Neutrophil (primary cell): ENCODE measurements at regions not wholly inside any gene's neighbourhood (a gene's known extent, or its start where the extent isn't known, plus 50 kb on each side); places are given as distances from the start of the nearest gene placed in this dataset.

Source experiments
- H3K27ac ChIP-seq: fragments of 200-600 bp; sonication (generic); 2 replicates; pipeline ENCODE4 v1.5.1; 2016; ENCODE audit warnings: mild to moderate bottlenecking, moderate library complexity
- H3K27me3 ChIP-seq: fragments of 200-600 bp; sonication (generic); 2 replicates; pipeline ENCODE4 v1.6.0; 2016; ENCODE audit warnings: mild to moderate bottlenecking
- H3K36me3 ChIP-seq: fragments of 200-600 bp; sonication (generic); 2 replicates; pipeline ENCODE4 v1.5.1; 2017
- H3K4me1 ChIP-seq, 2 experiments: fragments of 200-600 bp in 1 of 2; sonication (generic) in 1 of 2; 1 replicate in 1 of 2; 2 replicates in 1 of 2; pipeline versions ENCODE4 v1.5.1 to v1.6.1; 2013 to 2016; ENCODE audit warnings: low read depth in 1 of 2, low read length in 1 of 2, mild to moderate bottlenecking in 1 of 2, moderate library complexity in 1 of 2; ENCODE audit not compliant: control insufficient read depth in 1 of 2, insufficient read depth in 1 of 2
- H3K4me3 ChIP-seq, 2 experiments: fragments of 200-600 bp in 1 of 2; sonication (generic) in 1 of 2; 1 replicate in 1 of 2; 2 replicates in 1 of 2; pipeline ENCODE4 v1.5.1; 2013 to 2016; ENCODE audit warnings: low read depth in 1 of 2, low read length in 1 of 2, mild to moderate bottlenecking in 1 of 2, moderate library complexity in 1 of 2
- H3K9me3 ChIP-seq: fragments of 200-600 bp; sonication (generic); 2 replicates; pipeline ENCODE4 v1.5.1; 2016
- TF ChIP-seq, protein P1 (sequence below): fragments of 200-600 bp; sonication (generic); IDR thresholded peaks from 2 replicates; pipeline ENCODE4 v1.5.1; 2016; ENCODE audit warnings: antibody characterized with exemption

DNA sequence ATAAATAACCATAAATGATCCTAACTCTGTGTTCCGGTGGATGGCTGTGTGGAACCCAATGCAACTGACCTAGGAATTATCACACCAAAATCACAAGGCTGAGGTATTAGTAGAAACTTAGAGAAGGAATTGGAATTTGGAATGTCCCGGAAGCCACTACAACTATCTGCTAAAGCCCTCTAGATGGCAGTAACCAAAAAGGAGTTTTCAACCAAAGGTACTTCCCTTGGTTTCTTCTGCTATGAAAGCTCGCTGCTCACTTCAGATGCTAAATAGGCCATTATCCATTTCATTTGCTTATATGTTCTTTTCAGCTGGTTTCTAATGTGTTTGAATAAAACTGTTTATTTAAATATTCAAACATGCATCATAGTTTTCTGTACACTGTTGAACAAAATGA, 1589.1 kb upstream of the SPRY2 start:
- no peak overlapping the region for H3K27ac ChIP-seq
- H3K4me1 ChIP-seq = no peaks in the 10 kb centered on the region
- H3K4me3 ChIP-seq = no peak overlapping the region
- H3K9me3 ChIP-seq = no peaks in the 10 kb centered on the region
- H3K27me3 ChIP-seq = no peaks in the 10 kb centered on the region
- TF ChIP-seq, protein P1, sequence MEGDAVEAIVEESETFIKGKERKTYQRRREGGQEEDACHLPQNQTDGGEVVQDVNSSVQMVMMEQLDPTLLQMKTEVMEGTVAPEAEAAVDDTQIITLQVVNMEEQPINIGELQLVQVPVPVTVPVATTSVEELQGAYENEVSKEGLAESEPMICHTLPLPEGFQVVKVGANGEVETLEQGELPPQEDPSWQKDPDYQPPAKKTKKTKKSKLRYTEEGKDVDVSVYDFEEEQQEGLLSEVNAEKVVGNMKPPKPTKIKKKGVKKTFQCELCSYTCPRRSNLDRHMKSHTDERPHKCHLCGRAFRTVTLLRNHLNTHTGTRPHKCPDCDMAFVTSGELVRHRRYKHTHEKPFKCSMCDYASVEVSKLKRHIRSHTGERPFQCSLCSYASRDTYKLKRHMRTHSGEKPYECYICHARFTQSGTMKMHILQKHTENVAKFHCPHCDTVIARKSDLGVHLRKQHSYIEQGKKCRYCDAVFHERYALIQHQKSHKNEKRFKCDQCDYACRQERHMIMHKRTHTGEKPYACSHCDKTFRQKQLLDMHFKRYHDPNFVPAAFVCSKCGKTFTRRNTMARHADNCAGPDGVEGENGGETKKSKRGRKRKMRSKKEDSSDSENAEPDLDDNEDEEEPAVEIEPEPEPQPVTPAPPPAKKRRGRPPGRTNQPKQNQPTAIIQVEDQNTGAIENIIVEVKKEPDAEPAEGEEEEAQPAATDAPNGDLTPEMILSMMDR = no peak
- no peaks in the 10 kb centered on the region for H3K36me3 ChIP-seq

GRCh38 chr13:81927347-81927746, 1586.4 kb upstream of the SPRY2 start:
- TF ChIP-seq, protein P1 = no peak
- H3K4me3 ChIP-seq = no peak overlapping the region

DNA sequence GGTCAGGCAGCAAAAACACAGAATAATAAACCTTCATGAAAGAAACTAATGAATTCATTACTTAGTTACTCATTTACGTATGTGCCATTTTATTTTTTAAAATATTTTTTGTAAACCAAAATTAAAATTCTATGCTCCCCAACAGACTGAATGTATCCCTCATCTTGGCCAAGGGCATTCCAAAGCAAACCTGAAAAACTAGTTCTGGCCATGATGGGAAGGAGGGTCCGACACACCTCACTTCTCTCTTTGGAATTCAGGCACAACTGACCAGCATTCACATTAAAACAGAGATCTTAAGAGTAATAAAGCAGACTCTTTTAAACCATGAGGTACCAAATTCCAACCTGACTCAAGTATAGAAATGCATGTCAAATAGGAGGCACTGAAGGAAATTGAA, 1576.9 kb upstream of the SPRY2 start:
- H3K36me3 ChIP-seq = no peaks in the 10 kb centered on the region
- no peak overlapping the region for H3K4me3 ChIP-seq
- no peaks in the 10 kb centered on the region for H3K27me3 ChIP-seq
- no peaks in the 10 kb centered on the region for H3K9me3 ChIP-seq
- H3K4me1 ChIP-seq = no peaks in the 10 kb centered on the region
- H3K27ac ChIP-seq = no peak overlapping the region
- TF ChIP-seq, protein P1 = no peak

More at GRCh38 chr13:81927347-81927746, 1586.4 kb upstream of the SPRY2 start:
- no peaks in the 10 kb centered on the region for H3K36me3 ChIP-seq
- H3K27me3 ChIP-seq = no peaks in the 10 kb centered on the region
- no peaks in the 10 kb centered on the region for H3K9me3 ChIP-seq
- no peaks in the 10 kb centered on the region for H3K4me1 ChIP-seq
- H3K27ac ChIP-seq = no peak overlapping the region

GRCh38 chr13:81916461-81916860, 1575.5 kb upstream of the SPRY2 start:
- Histone ChIP-seq H3K9me3 (no peaks in the 10 kb centered on the region), H3K36me3 (no peaks in the 10 kb centered on the region), H3K4me1 (no peaks in the 10 kb centered on the region), H3K27ac (no peak overlapping the region), H3K4me3 (no peak overlapping the region), H3K27me3 (no peaks in the 10 kb centered on the region)
- TF ChIP-seq, protein P1 = no peak

- H3K27ac ChIP-seq = no peak overlapping the region
- H3K4me3 ChIP-seq = no peak overlapping the region
- no peaks in the 10 kb centered on the region for H3K27me3 ChIP-seq
- TF ChIP-seq, protein P1 = no peak
- no peaks in the 10 kb centered on the region for H3K36me3 ChIP-seq
- H3K9me3 ChIP-seq = no peaks in the 10 kb centered on the region
- H3K4me1 ChIP-seq = no peaks in the 10 kb centered on the region
Observed at GRCh38 chr13:81907787-81908372, 1567.0 kb upstream of the SPRY2 start.

DNA sequence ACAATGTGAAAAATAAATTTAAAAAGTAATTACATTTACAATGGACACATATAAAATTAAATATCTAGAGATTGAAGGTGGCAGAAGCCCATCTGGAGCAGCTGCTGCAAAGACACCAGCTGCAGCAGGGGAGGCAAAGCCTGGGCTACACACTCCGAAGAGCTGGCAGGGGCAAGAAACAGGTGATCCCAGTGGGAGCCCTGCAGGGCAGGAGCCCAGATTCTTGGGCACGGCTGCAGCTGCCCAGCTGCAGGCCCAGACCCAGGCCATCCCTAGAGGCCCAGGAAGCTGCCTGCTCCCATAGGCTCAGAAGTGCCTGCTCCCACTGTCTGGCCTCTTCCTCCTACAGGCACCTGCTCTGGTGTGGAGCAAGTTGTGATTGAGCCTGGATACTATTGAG, 1547.9 kb upstream of the SPRY2 start:
- Histone ChIP-seq H3K27me3 (no peaks in the 10 kb centered on the region), H3K9me3 (peaks cover 4% of the 10 kb centered on the region), H3K27ac (no peak overlapping the region), H3K4me3 (no peak overlapping the region), H3K4me1 (no peaks in the 10 kb centered on the region), H3K36me3 (no peaks in the 10 kb centered on the region)
- TF ChIP-seq, protein P1 = no peak
